Activated CD4-positive, alpha-beta T cell treated with anti-CD3 and anti-CD28 coated beads, Interleukin-10, Interleukin-2, amounts not matched to agents 100 ng/mL and 50 ng/mL, durations not matched to agents 16 hours and 8 hours (primary cell): ENCODE measurements at regions not wholly inside any gene's neighbourhood (a gene's known extent, or its start where the extent isn't known, plus 50 kb on each side); places are given as distances from the start of the nearest gene placed in this dataset.
"Not testable (repeated sequence)": the region's sequence is repeated elsewhere in the genome, so short reads cannot be mapped to it uniquely, and the experiment has no call there.

Source experiments
- DNase-seq: peaks from one replicate; pipeline ENCODE4 v3.0.0-alpha.2; 2020

DNA sequence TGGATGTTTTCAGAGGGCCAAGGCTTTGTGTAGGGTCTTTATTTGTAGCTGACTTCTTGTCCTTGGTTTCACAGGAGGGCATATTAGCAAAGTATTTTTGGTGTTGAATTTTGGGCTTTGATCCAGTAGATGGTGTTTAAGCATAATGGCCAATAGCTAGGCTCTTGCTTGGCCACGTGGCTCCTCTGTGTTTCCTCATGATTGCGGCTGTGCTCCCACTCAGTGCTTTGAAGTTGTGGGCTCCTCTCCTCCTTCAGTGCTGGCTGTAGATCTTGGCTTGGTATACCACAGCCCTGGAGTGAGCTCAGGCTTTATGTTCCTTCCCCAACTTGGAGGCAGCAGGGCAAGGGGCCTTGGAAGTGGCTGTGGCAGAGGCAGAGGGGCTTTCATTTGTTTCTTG, 107.2 kb upstream of the CENPE start:
- DNase-seq, result no peak

DNA sequence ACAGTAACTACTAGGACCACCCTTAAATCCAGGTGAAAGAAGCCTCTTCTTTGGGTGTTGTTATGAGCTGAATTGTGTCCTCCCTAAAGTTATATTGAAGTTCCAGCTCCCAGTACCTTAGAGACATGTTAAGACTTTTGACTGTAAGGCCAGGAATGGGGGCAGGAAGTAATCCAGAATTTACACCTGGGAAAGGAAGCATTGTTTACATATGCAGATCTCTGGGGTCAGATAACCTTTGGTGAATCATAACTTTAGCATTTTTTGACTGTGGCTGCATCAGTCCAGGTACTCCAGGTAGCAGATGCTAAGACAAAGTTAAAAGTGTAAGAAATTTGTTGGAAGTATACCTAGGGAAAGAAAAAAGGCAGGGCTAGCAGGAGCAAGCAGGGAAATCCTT, 104.9 kb upstream of the CENPE start:
- no peak for DNase-seq

DNA sequence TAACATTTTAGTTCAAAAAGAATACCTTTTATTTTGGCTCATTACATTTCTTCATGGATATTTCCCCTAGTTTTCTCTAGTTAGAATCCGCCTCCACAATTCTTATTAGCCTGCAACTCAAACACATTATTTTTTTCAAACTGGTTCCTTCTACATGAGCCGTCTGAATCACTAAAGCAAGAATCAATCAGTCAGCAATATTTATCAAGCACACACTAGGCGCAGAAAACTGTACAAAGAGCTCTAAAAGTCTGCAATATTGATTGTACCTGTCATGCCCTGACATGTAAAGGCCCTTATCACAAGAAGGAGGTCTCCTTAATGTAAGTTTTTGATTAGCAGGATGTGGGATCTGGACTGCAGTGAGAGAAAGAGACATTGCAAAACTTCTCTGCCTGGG, 94.8 kb upstream of the CENPE start:
- no peak for DNase-seq

DNA sequence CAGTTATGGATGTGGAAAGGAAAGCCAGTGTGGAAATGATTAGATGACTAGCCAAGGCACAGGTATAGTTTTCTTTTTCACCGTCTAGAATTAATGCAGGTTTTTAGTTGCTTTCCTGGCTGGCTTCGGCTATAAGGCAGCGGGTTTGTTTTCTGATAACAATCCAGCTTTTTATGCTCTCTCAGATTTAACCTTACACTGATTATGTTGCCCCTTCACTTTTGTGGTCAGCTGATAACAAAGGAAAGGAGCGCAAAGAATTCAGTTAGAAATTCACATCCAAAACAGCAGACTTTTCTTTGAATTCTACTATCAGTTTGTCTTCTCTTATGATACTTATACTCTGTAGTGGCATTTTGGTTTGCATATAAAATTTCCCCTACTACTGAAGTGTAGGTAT, 94.2 kb upstream of the CENPE start:
- no peak for DNase-seq

DNA sequence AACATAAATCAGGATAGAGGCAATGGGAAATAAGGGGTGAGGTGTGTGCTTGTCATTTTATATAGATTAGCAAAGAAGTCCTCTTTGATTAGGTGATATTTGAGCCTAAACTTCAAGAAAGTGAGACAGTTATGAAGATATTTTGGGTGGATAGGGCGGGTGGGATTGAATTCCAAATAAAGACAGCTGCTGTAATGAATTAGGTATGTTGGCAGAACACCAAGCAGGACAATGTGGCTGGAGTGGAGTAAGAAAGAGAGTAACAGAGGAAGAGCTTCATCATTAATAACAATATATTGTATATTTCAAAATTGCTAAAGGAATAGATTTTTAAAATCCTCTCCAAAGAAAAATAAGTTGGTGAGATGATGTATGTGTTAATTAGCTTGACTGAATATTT, 91.0 kb upstream of the CENPE start:
- no peak for DNase-seq

DNA sequence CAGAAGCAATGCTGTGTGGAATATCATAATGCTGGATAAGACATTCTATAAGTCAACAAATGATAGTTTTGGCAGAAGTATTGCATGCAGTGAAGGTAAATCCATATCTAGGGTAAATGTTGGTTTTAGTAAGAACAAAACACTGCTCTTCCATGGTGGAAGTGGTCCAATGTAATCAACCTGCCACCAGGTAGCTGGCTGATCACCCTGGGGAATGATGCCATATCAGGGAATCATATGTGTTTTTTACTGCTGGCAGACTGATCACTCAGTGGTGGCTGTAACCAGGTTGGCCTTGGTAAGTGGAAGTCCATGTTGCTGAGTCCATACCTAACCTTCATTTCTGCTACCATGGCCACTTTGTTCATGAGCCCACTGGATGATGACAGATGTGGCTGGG, 74.0 kb upstream of the CENPE start:
- DNase-seq, result no peak

DNA sequence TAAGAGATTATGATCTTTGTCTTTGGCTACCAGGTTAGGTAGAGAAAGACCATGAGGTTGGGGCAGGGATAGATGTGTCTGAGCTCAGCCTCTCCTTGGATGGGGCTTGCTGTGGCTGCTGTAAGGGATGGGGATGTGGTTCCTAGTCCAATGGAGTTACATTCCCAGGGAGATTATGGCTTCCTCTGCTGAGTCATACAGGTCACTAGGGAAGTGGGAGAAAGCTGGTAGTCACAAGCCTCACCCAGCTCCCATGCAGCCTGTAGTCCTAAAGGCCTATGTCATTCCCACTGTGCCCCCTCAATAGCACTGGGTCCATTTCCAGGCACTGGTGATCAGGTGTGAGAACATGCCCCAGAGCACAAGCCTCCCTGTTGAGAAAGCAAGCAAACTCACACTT, 70.6 kb upstream of the CENPE start:
- no peak for DNase-seq

DNA sequence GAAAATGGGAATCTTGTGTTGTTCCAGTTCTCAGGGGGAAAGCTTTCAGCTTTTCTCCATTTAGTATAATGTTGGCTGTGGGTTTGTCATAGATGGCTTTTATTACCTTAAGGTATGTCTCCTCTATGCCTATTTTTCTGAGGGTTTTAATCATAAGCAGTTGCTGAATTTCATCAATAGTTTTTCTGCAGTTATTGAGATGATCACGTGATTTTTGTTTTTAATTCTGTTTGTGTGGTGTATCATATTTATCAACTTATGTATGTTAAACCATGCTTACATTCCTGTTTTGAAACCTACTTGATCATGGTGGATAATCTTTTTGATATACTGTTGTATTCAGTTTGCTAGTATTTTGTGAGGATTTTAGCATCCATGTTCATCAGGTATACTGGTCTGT, 66.8 kb upstream of the CENPE start:
- no peak for DNase-seq

DNA sequence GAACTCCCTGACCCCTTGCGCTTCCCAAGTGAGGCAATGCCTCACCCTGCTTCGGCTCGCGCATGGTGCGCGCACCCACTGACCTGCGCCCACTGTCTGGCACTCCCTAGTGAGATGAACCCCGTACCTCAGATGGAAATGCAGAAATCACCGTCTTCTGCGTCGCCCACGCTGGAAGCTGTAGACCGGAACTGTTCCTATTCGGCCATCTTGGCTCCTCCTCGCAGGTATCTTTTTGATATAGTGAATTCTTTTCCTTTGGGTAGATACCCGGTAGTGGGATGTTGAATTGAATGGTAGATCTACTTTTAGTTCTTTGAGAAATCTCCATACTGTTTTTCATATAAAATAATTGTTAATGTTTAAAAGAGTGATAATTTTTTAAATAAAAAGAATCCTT, 57.9 kb upstream of the CENPE start:
- DNase-seq, result not testable (repeated sequence)
